Neural cell (in vitro differentiated cells): ENCODE measurements at regions not wholly inside any gene's neighbourhood (a gene's known extent, or its start where the extent isn't known, plus 50 kb on each side); places are given as distances from the start of the nearest gene placed in this dataset.
A peak's percentile ranks its signal among the peaks of the same experiment; 100 is the strongest.

Experiments used
- H2AFZ ChIP-seq: fragments of 200-600, 300-800 bp; sonication (generic), shearing (Covaris generic); 2 replicates; pipeline ENCODE4 v1.6.0; 2014; ENCODE audit warnings: low read depth, mild to moderate bottlenecking, antibody characterized with exemption, low read length, moderate library complexity
- H3F3A ChIP-seq: fragments of 200-600 bp; shearing (Covaris generic); 2 replicates; pipeline ENCODE4 v1.6.1; 2016; ENCODE audit warnings: mild to moderate bottlenecking, moderate library complexity, mixed read lengths, antibody characterized with exemption, low read length; ENCODE audit not compliant: insufficient read depth, poor library complexity, severe bottlenecking
- H3K27ac ChIP-seq: fragments of 200-600, 300-800 bp; sonication (generic), shearing (Covaris generic); 2 replicates; pipeline ENCODE4 v1.5.1; 2014; ENCODE audit warnings: mild to moderate bottlenecking, low read length, moderate library complexity
- H3K27me3 ChIP-seq: fragments of 300-800, 200-600 bp; sonication (generic), shearing (Covaris generic); 2 replicates; pipeline ENCODE4 v1.6.0; 2014; ENCODE audit warnings: mild to moderate bottlenecking, low read depth, low read length, moderate library complexity; ENCODE audit not compliant: insufficient read depth
- H3K36me3 ChIP-seq: fragments of 300-800, 200-600 bp; sonication (generic), shearing (Covaris generic); 2 replicates; pipeline ENCODE4 v1.5.1; 2014; ENCODE audit warnings: mild to moderate bottlenecking, antibody characterized with exemption, low read length, moderate library complexity; ENCODE audit not compliant: insufficient read depth
- H3K4me2 ChIP-seq: fragments of 300-800, 200-600 bp; sonication (generic), shearing (Covaris generic); 2 replicates; pipeline ENCODE4 v1.6.0; 2014; ENCODE audit warnings: mild to moderate bottlenecking, low read length
- H3K4me3 ChIP-seq: fragments of 300-800, 200-600 bp; sonication (generic), shearing (Covaris generic); 2 replicates; pipeline ENCODE4 v1.5.1; 2014; ENCODE audit warnings: mild to moderate bottlenecking, low read length, moderate library complexity
- H3K79me2 ChIP-seq: fragments of 200-600 bp; shearing (Covaris generic); replicated peaks from 2 replicates; pipeline ENCODE4 v1.6.0; 2014; ENCODE audit warnings: mild to moderate bottlenecking, low read length, moderate library complexity; ENCODE audit not compliant: insufficient read depth
- H3K9ac ChIP-seq: fragments of 300-800, 200-600 bp; sonication (generic), shearing (Covaris generic); 2 replicates; pipeline ENCODE4 v1.6.1; 2016; ENCODE audit warnings: mild to moderate bottlenecking, low read length, mixed read lengths
- H3K9me2 ChIP-seq: fragments of 200-600 bp; shearing (Covaris generic); 2 replicates; pipeline ENCODE4 v1.6.1; 2016; ENCODE audit warnings: mild to moderate bottlenecking, low read length, mixed read lengths; ENCODE audit not compliant: insufficient read depth
- H3K9me3 ChIP-seq: fragments of 200-600, 300-800 bp; sonication (generic), shearing (Covaris generic); 2 replicates; pipeline ENCODE4 v1.6.1; 2016; ENCODE audit warnings: mild to moderate bottlenecking, mixed run types, low read length, moderate library complexity, mixed read lengths
- H4K20me1 ChIP-seq: fragments of 200-600 bp; shearing (Covaris generic); 2 replicates; pipeline ENCODE4 v1.6.1; 2016; ENCODE audit warnings: mild to moderate bottlenecking, mixed run types; ENCODE audit not compliant: insufficient read depth
- CTCF ChIP-seq: fragments of 450-650 bp; IDR thresholded peaks from 2 replicates; pipeline ENCODE4 v1.5.1; 2014; ENCODE audit warnings: antibody characterized with exemption, mild to moderate bottlenecking, moderate library complexity; ENCODE audit not compliant: poor library complexity, severe bottlenecking
- EP300 ChIP-seq: fragments of 450-650 bp; conservative IDR thresholded peaks from 2 replicates; pipeline ENCODE4 v1.6.1; 2014; ENCODE audit warnings: antibody characterized with exemption, mild to moderate bottlenecking, moderate library complexity; ENCODE audit not compliant: poor library complexity, severe bottlenecking
- EZH2 ChIP-seq: fragments of 200-600, 300-800 bp; shearing (Covaris generic), sonication (generic); IDR thresholded peaks from 2 replicates; pipeline ENCODE4 v1.6.1; 2014; ENCODE audit warnings: antibody characterized with exemption, low read length, borderline replicate concordance, mild to moderate bottlenecking; ENCODE audit not compliant: insufficient read depth, poor library complexity, severe bottlenecking
- MXI1 ChIP-seq: fragments of 450-650 bp; conservative IDR thresholded peaks from 2 replicates; pipeline ENCODE4 v1.6.1; 2014; ENCODE audit warnings: antibody characterized with exemption, mild to moderate bottlenecking; ENCODE audit not compliant: poor library complexity, severe bottlenecking
- POLR2AphosphoS5 ChIP-seq: IDR thresholded peaks from 2 replicates; pipeline ENCODE4 v1.6.1; 2012
- RAD21 ChIP-seq: fragments of 450-650 bp; conservative IDR thresholded peaks from 2 replicates; pipeline ENCODE4 v1.6.1; 2014; ENCODE audit warnings: antibody characterized with exemption, mild to moderate bottlenecking, moderate library complexity
- SMC3 ChIP-seq: fragments of 450-650 bp; conservative IDR thresholded peaks from 2 replicates; pipeline ENCODE4 v1.6.1; 2014; ENCODE audit warnings: antibody characterized with exemption, mild to moderate bottlenecking, moderate library complexity; ENCODE audit not compliant: poor library complexity
- TAF1 ChIP-seq: IDR thresholded peaks from 2 replicates; pipeline ENCODE4 v1.6.1; 2012; ENCODE audit warnings: low read depth
- TF ChIP-seq, protein P1 (sequence below): IDR thresholded peaks from 2 replicates; pipeline ENCODE4 v1.6.1; 2012; ENCODE audit warnings: borderline replicate concordance

DNA sequence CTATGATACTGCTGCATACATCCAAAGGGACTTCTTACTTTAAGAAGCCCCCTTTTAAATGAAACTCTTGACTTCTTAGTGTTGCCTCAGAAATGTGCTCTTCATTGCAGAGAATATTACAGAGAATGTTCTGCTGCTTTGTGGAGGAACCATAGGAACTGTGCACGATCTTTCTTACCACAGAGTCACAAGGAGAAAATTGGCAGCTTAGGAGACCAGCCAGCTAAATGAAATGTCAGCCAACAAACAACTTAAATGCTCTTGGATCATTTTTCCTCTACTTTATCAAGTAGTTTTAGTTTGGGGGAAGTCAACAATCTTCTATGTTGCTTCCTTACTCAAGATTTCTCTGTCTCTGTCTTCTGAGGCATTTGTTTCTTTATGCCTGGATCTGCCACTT lies 125.9 kb upstream of the MLIP start:
- Histone ChIP-seq H3K27ac (no peak overlapping the region), H3K79me2 (no peaks in the 10 kb centered on the region), H3K9me2 (no peaks in the 10 kb centered on the region), H3K4me2 (no peak overlapping the region), H3K36me3 (no peaks in the 10 kb centered on the region), H2AFZ (no peak overlapping the region), H3K4me3 (no peak overlapping the region), H3K9ac (no peak overlapping the region), H3K27me3 (no peaks in the 10 kb centered on the region), H3F3A (peaks cover 5% of the 10 kb centered on the region), H4K20me1 (no peaks in the 10 kb centered on the region), H3K9me3 (no peaks in the 10 kb centered on the region)
- TF ChIP-seq SMC3 (no peak), CTCF (no peak), POLR2AphosphoS5 (no peak), RAD21 (no peak), MXI1 (no peak), EP300 (no peak), EZH2 (no peak)
- TF ChIP-seq, protein P1, sequence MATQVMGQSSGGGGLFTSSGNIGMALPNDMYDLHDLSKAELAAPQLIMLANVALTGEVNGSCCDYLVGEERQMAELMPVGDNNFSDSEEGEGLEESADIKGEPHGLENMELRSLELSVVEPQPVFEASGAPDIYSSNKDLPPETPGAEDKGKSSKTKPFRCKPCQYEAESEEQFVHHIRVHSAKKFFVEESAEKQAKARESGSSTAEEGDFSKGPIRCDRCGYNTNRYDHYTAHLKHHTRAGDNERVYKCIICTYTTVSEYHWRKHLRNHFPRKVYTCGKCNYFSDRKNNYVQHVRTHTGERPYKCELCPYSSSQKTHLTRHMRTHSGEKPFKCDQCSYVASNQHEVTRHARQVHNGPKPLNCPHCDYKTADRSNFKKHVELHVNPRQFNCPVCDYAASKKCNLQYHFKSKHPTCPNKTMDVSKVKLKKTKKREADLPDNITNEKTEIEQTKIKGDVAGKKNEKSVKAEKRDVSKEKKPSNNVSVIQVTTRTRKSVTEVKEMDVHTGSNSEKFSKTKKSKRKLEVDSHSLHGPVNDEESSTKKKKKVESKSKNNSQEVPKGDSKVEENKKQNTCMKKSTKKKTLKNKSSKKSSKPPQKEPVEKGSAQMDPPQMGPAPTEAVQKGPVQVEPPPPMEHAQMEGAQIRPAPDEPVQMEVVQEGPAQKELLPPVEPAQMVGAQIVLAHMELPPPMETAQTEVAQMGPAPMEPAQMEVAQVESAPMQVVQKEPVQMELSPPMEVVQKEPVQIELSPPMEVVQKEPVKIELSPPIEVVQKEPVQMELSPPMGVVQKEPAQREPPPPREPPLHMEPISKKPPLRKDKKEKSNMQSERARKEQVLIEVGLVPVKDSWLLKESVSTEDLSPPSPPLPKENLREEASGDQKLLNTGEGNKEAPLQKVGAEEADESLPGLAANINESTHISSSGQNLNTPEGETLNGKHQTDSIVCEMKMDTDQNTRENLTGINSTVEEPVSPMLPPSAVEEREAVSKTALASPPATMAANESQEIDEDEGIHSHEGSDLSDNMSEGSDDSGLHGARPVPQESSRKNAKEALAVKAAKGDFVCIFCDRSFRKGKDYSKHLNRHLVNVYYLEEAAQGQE = no peak

- no peaks in the 10 kb centered on the region for H4K20me1 ChIP-seq
- no peak for TF ChIP-seq POLR2AphosphoS5
- TF ChIP-seq TAF1 = no peak
- TF ChIP-seq EP300 = no peak
- peak; percentile 89 for TF ChIP-seq CTCF
- TF ChIP-seq MXI1 = no peak
- peak; percentile 96 for TF ChIP-seq SMC3
- TF ChIP-seq RAD21 = peak; percentile 96
- no peak overlapping the region for H2AFZ ChIP-seq
- no peak overlapping the region for H3K9ac ChIP-seq
- no peaks in the 10 kb centered on the region for H3K9me3 ChIP-seq
- H3K4me2 ChIP-seq = peak overlapping the region; percentile 38
- H3K36me3 ChIP-seq = no peaks in the 10 kb centered on the region
- H3K27me3 ChIP-seq = no peaks in the 10 kb centered on the region
- H3K79me2 ChIP-seq = no peaks in the 10 kb centered on the region
- no peaks in the 10 kb centered on the region for H3K9me2 ChIP-seq
- H3F3A ChIP-seq = peaks cover 5% of the 10 kb centered on the region
- peak overlapping the region; percentile 46 for H3K4me3 ChIP-seq
- H3K27ac ChIP-seq = peak overlapping the region; percentile 77
Measured at GRCh38 chr6:53986165-53986720, 125.0 kb upstream of the MLIP start.
